DND-41 (cell line): ENCODE measurements at regions not wholly inside any gene's neighbourhood (a gene's known extent, or its start where the extent isn't known, plus 50 kb on each side); places are given as distances from the start of the nearest gene placed in this dataset.

Experiments
- ATAC-seq: fragments of 200-7000 bp; cut with Tn5 transposase; 3 replicates; pipeline ENCODE4 v1.9.1; 2021; ENCODE audit warnings: low read depth; ENCODE audit not compliant: insufficient read depth
- DNase-seq: peaks from one replicate; pipeline ENCODE4 v3.0.0-alpha.2; 2020
- H2AFZ ChIP-seq: 2 replicates; pipeline ENCODE4 v1.6.0; 2012; ENCODE audit warnings: low read depth, low read length
- H3K27ac ChIP-seq: 2 replicates; pipeline ENCODE4 v1.5.1; 2012; ENCODE audit warnings: low read length, inconsistent platforms
- H3K27me3 ChIP-seq: fragments of 200-600 bp; sonication (generic); 2 replicates; pipeline ENCODE4 v1.6.0; 2012; ENCODE audit warnings: low read length, mild to moderate bottlenecking, inconsistent platforms; ENCODE audit not compliant: insufficient read depth, poor library complexity
- H3K36me3 ChIP-seq: 2 replicates; pipeline ENCODE4 v1.5.1; 2012; ENCODE audit warnings: low read length, inconsistent platforms; ENCODE audit not compliant: insufficient read depth
- H3K4me1 ChIP-seq: 2 replicates; pipeline ENCODE4 v1.5.1; 2012; ENCODE audit warnings: mild to moderate bottlenecking, low read length; ENCODE audit not compliant: insufficient read depth
- H3K4me2 ChIP-seq: 2 replicates; pipeline ENCODE4 v1.6.0; 2012; ENCODE audit warnings: mild to moderate bottlenecking, moderate library complexity, low read length, inconsistent platforms; ENCODE audit not compliant: insufficient read depth
- H3K4me3 ChIP-seq, 2 experiments: fragments of 200-600 bp in 1 of 2; shearing (Covaris generic) in 1 of 2; 2 replicates each; pipeline ENCODE4 v1.5.1; 2012 to 2016; ENCODE audit warnings: inconsistent platforms in 2 of 2, low read length in 2 of 2, mild to moderate bottlenecking in 2 of 2, low read depth in 1 of 2, moderate library complexity in 1 of 2
- H3K79me2 ChIP-seq: 2 replicates; pipeline ENCODE4 v1.6.0; 2012; ENCODE audit warnings: low read length, inconsistent platforms; ENCODE audit not compliant: insufficient read depth
- H3K9ac ChIP-seq: 2 replicates; pipeline ENCODE4 v1.6.0; 2012; ENCODE audit warnings: low read depth, mild to moderate bottlenecking, inconsistent platforms, low read length, moderate library complexity
- H3K9me3 ChIP-seq: 2 replicates; pipeline ENCODE4 v1.5.1; 2012; ENCODE audit warnings: low read length, moderate library complexity, mild to moderate bottlenecking, inconsistent platforms; ENCODE audit not compliant: insufficient read depth, severe bottlenecking
- H4K20me1 ChIP-seq: 2 replicates; pipeline ENCODE4 v1.6.0; 2012; ENCODE audit warnings: low read length; ENCODE audit not compliant: insufficient read depth
- CTCF ChIP-seq: IDR thresholded peaks from 2 replicates; pipeline ENCODE4 v1.5.1; 2012; ENCODE audit warnings: borderline replicate concordance, low read length, moderate library complexity, mild to moderate bottlenecking; ENCODE audit not compliant: poor library complexity, severe bottlenecking; ENCODE audit errors: extremely low read depth
- EZH2 ChIP-seq: IDR thresholded peaks from 3 replicates; pipeline ENCODE4 v1.6.1; 2012; ENCODE audit warnings: borderline replicate concordance, low read depth, mild to moderate bottlenecking, moderate library complexity, low read length, inconsistent platforms; ENCODE audit not compliant: severe bottlenecking

- no peaks in the 10 kb centered on the region for H3K36me3 ChIP-seq
- H3K27ac ChIP-seq, result no peak overlapping the region
- H3K4me2 ChIP-seq, result no peak overlapping the region
- no peak for DNase-seq
- H2AFZ ChIP-seq, result no peak overlapping the region
- no peaks in the 10 kb centered on the region for H4K20me1 ChIP-seq
- ATAC-seq, result no peak
- peaks cover 3% of the 10 kb centered on the region for H3K27me3 ChIP-seq
- no peak overlapping the region for H3K4me3 ChIP-seq
- TF ChIP-seq EZH2, result no peak
- peak; percentile 7 for TF ChIP-seq CTCF
- peaks cover 1% of the 10 kb centered on the region for H3K9me3 ChIP-seq
- H3K4me1 ChIP-seq, result no peaks in the 10 kb centered on the region
- H3K9ac ChIP-seq, result no peak overlapping the region
- no peaks in the 10 kb centered on the region for H3K79me2 ChIP-seq
Measured at GRCh38 chr19:27894906-27895754, 1317.8 kb downstream of the UQCRFS1 start.

- TF ChIP-seq CTCF, result no peak
- TF ChIP-seq EZH2, result no peak
- no peak for ATAC-seq
- Histone ChIP-seq H3K27ac (no peak overlapping the region), H3K79me2 (no peaks in the 10 kb centered on the region), H3K9ac (no peak overlapping the region), H3K4me1 (no peaks in the 10 kb centered on the region), H2AFZ (no peak overlapping the region), H3K36me3 (no peaks in the 10 kb centered on the region), H4K20me1 (no peaks in the 10 kb centered on the region), H3K9me3 (peaks cover 4% of the 10 kb centered on the region), H3K27me3 (no peaks in the 10 kb centered on the region), H3K4me3 (no peak overlapping the region), H3K4me2 (no peak overlapping the region)
- DNase-seq, result no peak
Measured at GRCh38 chr19:27892500-27892899, 1320.5 kb downstream of the UQCRFS1 start.

- Histone ChIP-seq H2AFZ (no peak overlapping the region), H3K9ac (no peak overlapping the region), H3K27ac (no peak overlapping the region), H3K9me3 (peaks cover 5% of the 10 kb centered on the region), H3K36me3 (no peaks in the 10 kb centered on the region), H3K4me3 (no peak overlapping the region), H4K20me1 (no peaks in the 10 kb centered on the region), H3K4me1 (no peaks in the 10 kb centered on the region), H3K79me2 (no peaks in the 10 kb centered on the region), H3K4me2 (no peak overlapping the region), H3K27me3 (no peaks in the 10 kb centered on the region)
- ATAC-seq, result no peak
- TF ChIP-seq EZH2 (no peak), CTCF (no peak)
- no peak for DNase-seq
Measured at GRCh38 chr19:27891411-27891810, 1321.5 kb downstream of the UQCRFS1 start.
